OCI-LY3 (cell line): ENCODE measurements at regions not wholly inside any gene's neighbourhood (a gene's known extent, or its start where the extent isn't known, plus 50 kb on each side); places are given as distances from the start of the nearest gene placed in this dataset.
"Not testable (repeated sequence)": the region's sequence is repeated elsewhere in the genome, so short reads cannot be mapped to it uniquely, and the experiment has no call there.

Source experiments
- H2AFZ ChIP-seq: fragments of 200-600, 300-600 bp; shearing (Covaris generic); 2 replicates; pipeline ENCODE4 v1.6.0; 2014; ENCODE audit warnings: antibody characterized with exemption, low read depth, low read length
- H3K27ac ChIP-seq: fragments of 200-600, 300-600 bp; sonication (generic); 2 replicates; pipeline ENCODE4 v1.5.1; 2014; ENCODE audit warnings: mild to moderate bottlenecking, low read length, moderate library complexity, mixed read lengths
- H3K27me3 ChIP-seq: fragments of 200-600, 300-600 bp; sonication (generic); 2 replicates; pipeline ENCODE4 v1.6.1; 2014; ENCODE audit warnings: low read depth, low read length, mixed read lengths
- H3K36me3 ChIP-seq: fragments of 200-600, 300-600 bp; sonication (generic); replicated peaks from 2 replicates; pipeline ENCODE3; 2014; ENCODE audit warnings: low read depth, low read length, mixed read lengths
- H3K4me1 ChIP-seq: fragments of 300-600, 200-600 bp; sonication (generic); 2 replicates; pipeline ENCODE4 v1.6.1; 2014; ENCODE audit warnings: low read length, mixed read lengths
- H3K4me2 ChIP-seq: fragments of 200-600, 300-600 bp; sonication (generic); 2 replicates; pipeline ENCODE4 v1.6.1; 2014; ENCODE audit warnings: low read length, mixed read lengths
- H3K4me3 ChIP-seq: fragments of 300-600, 200-600 bp; sonication (generic); 2 replicates; pipeline ENCODE4 v1.5.1; 2014; ENCODE audit warnings: antibody characterized with exemption, mild to moderate bottlenecking, low read length, moderate library complexity
- H3K79me2 ChIP-seq: fragments of 300-600, 200-600 bp; shearing (Covaris generic); 2 replicates; pipeline ENCODE4 v1.6.1; 2014; ENCODE audit warnings: mild to moderate bottlenecking, low read length, mixed read lengths
- H3K9ac ChIP-seq: fragments of 300-600, 200-600 bp; shearing (Covaris generic); 2 replicates; pipeline ENCODE4 v1.6.0; 2014; ENCODE audit warnings: mild to moderate bottlenecking, low read length, moderate library complexity
- H3K9me3 ChIP-seq: fragments of 200-600, 300-600 bp; shearing (Covaris generic); 2 replicates; pipeline ENCODE4 v1.6.1; 2014; ENCODE audit warnings: low read length, mixed read lengths; ENCODE audit not compliant: insufficient read depth
- H4K20me1 ChIP-seq: fragments of 200-600, 300-600 bp; sonication (generic); 2 replicates; pipeline ENCODE4 v1.6.1; 2016; ENCODE audit warnings: low read length, mixed read lengths; ENCODE audit not compliant: insufficient read depth
- EZH2phosphoT487 ChIP-seq: fragments of 200-600 bp; shearing (Covaris generic); IDR thresholded peaks from 2 replicates; pipeline ENCODE4 v1.6.1; 2018; ENCODE audit warnings: antibody characterized with exemption, mixed run types, low read depth
- TF ChIP-seq, protein P1 (sequence below): fragments of 200-600, 300-600 bp; sonication (generic); IDR thresholded peaks from 2 replicates; pipeline ENCODE4 v1.5.1; 2014; ENCODE audit warnings: antibody characterized with exemption, low read length, low read depth

GRCh38 chr4:107509615-107510014 is 210.4 kb downstream of the PAPSS1 start:
- TF ChIP-seq EZH2phosphoT487: no peak
- TF ChIP-seq, protein P1, sequence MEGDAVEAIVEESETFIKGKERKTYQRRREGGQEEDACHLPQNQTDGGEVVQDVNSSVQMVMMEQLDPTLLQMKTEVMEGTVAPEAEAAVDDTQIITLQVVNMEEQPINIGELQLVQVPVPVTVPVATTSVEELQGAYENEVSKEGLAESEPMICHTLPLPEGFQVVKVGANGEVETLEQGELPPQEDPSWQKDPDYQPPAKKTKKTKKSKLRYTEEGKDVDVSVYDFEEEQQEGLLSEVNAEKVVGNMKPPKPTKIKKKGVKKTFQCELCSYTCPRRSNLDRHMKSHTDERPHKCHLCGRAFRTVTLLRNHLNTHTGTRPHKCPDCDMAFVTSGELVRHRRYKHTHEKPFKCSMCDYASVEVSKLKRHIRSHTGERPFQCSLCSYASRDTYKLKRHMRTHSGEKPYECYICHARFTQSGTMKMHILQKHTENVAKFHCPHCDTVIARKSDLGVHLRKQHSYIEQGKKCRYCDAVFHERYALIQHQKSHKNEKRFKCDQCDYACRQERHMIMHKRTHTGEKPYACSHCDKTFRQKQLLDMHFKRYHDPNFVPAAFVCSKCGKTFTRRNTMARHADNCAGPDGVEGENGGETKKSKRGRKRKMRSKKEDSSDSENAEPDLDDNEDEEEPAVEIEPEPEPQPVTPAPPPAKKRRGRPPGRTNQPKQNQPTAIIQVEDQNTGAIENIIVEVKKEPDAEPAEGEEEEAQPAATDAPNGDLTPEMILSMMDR: no peak
- no peaks in the 10 kb centered on the region for H3K79me2 ChIP-seq
- H4K20me1 ChIP-seq: no peaks in the 10 kb centered on the region
- no peak overlapping the region for H2AFZ ChIP-seq
- H3K9me3 ChIP-seq: peaks cover 3% of the 10 kb centered on the region; the same call in 1 of the 2 replicates
- no peaks in the 10 kb centered on the region for H3K27me3 ChIP-seq
- H3K9ac ChIP-seq: no peak overlapping the region
- peaks cover 13% of the 10 kb centered on the region for H3K4me1 ChIP-seq
- H3K4me3 ChIP-seq: no peak overlapping the region
- H3K36me3 ChIP-seq: no peaks in the 10 kb centered on the region
- no peak overlapping the region for H3K27ac ChIP-seq
- H3K4me2 ChIP-seq: no peak overlapping the region

GRCh38 chr4:107500551-107500950 is 219.5 kb downstream of the PAPSS1 start:
- no peaks in the 10 kb centered on the region for H3K4me1 ChIP-seq
- H3K4me3 ChIP-seq: no peak overlapping the region
- H3K27ac ChIP-seq: no peak overlapping the region
- no peaks in the 10 kb centered on the region for H4K20me1 ChIP-seq
- peaks cover 7% of the 10 kb centered on the region; the same call in 1 of the 2 replicates for H3K9me3 ChIP-seq
- no peak overlapping the region for H3K9ac ChIP-seq
- no peaks in the 10 kb centered on the region for H3K79me2 ChIP-seq
- no peak overlapping the region for H3K4me2 ChIP-seq
- H3K27me3 ChIP-seq: no peaks in the 10 kb centered on the region
- no peaks in the 10 kb centered on the region for H3K36me3 ChIP-seq
- H2AFZ ChIP-seq: no peak overlapping the region
- no peak for TF ChIP-seq EZH2phosphoT487

- no peak for TF ChIP-seq EZH2phosphoT487
- TF ChIP-seq, protein P1: no peak
- H3K4me3 ChIP-seq: no peak overlapping the region
- H3K27ac ChIP-seq: no peak overlapping the region
- no peaks in the 10 kb centered on the region for H3K79me2 ChIP-seq
- no peak overlapping the region for H2AFZ ChIP-seq
- H3K36me3 ChIP-seq: no peaks in the 10 kb centered on the region
- no peaks in the 10 kb centered on the region for H4K20me1 ChIP-seq
- H3K4me2 ChIP-seq: no peak overlapping the region
- no peaks in the 10 kb centered on the region for H3K27me3 ChIP-seq
- H3K9me3 ChIP-seq: peaks cover 8% of the 10 kb centered on the region
- H3K4me1 ChIP-seq: no peaks in the 10 kb centered on the region
- no peak overlapping the region for H3K9ac ChIP-seq
Observed at GRCh38 chr4:107497054-107497453, 223.0 kb downstream of the PAPSS1 start.

DNA sequence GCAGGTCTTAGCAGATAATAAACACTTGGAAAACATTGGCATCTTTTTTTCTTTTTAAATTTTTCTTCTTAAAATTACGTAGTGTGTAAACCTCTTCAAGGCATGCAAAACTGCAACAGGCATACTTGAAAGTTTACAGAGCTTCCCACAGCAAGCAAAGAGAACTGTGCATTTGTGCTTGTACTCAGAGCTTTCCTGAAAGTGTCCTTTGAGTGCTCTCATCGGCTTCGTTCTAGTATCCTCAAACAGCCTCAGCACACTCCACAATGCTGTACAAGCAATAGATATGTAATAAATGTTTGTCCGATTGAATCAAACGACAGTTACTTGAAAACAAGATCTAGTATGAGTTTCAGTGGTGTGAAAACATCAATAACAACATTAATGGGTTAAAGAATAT is 227.5 kb downstream of the PAPSS1 start:
- Histone ChIP-seq H3K4me3 (no peak overlapping the region), H3K4me2 (no peak overlapping the region), H3K4me1 (no peaks in the 10 kb centered on the region), H3K36me3 (no peaks in the 10 kb centered on the region), H3K27me3 (no peaks in the 10 kb centered on the region), H3K9me3 (peaks cover 8% of the 10 kb centered on the region), H2AFZ (no peak overlapping the region), H4K20me1 (no peaks in the 10 kb centered on the region), H3K79me2 (no peaks in the 10 kb centered on the region), H3K9ac (no peak overlapping the region), H3K27ac (no peak overlapping the region)
- TF ChIP-seq, protein P1: no peak
- no peak for TF ChIP-seq EZH2phosphoT487

DNA sequence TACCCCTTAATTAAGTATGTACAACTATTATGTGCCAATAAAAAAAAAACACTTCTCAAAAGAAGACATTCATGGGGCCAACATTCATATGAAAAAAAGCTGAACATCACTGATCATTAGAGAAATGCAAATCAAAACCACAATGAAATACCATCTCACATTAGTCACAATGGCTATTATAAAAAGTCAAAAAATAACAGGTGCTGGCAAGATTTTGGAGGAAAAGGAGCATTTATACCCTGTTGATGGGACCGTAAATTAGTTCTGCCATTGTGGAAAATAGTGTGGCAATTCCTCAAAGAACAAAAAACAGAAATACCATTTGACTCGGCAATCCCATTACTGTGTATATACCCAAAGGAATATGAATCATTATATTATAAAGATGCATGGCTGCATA is 229.9 kb downstream of the PAPSS1 start:
- H3K4me1 ChIP-seq: no peaks in the 10 kb centered on the region
- TF ChIP-seq EZH2phosphoT487: no peak
- H3K27me3 ChIP-seq: no peaks in the 10 kb centered on the region
- H4K20me1 ChIP-seq: no peaks in the 10 kb centered on the region
- H3K4me3 ChIP-seq: no peak overlapping the region
- H3K4me2 ChIP-seq: no peak overlapping the region
- no peak overlapping the region for H3K27ac ChIP-seq
- no peak overlapping the region for H2AFZ ChIP-seq
- no peak overlapping the region for H3K9ac ChIP-seq
- no peaks in the 10 kb centered on the region for H3K36me3 ChIP-seq
- H3K9me3 ChIP-seq: no peaks in the 10 kb centered on the region
- no peaks in the 10 kb centered on the region for H3K79me2 ChIP-seq

DNA sequence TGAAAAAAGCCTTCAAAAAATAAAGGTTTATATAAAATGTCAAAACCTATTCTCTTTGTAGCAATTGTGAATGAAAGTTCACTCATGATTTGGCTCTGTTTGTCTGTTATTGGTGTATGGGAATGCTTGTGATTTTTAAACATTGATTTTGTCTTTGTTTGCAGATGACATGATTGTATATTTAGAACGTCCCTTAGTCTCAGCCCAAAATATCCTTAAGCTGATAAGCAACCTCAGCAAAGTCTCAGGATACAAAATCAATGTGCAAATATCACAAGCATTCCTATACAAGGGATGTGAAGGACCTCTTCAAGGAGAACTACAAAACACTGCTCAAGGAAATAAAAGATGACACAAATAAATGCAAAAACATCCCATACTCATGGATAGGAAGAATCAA is 236.4 kb downstream of the PAPSS1 start:
- not testable (repeated sequence) for H3K79me2 ChIP-seq, H3K36me3 ChIP-seq, H3K4me3 ChIP-seq, H3K4me2 ChIP-seq, H3K9ac ChIP-seq, H3K27ac ChIP-seq, H2AFZ ChIP-seq, H3K4me1 ChIP-seq, H3K27me3 ChIP-seq, H4K20me1 ChIP-seq, H3K9me3 ChIP-seq
